GM19395 (cell line): ENCODE measurements at regions not wholly inside any gene's neighbourhood (a gene's known extent, or its start where the extent isn't known, plus 50 kb on each side); places are given as distances from the start of the nearest gene placed in this dataset.
"Not testable (repeated sequence)": the region's sequence is repeated elsewhere in the genome, so short reads cannot be mapped to it uniquely, and the experiment has no call there.

ENCODE experiments used
- ATAC-seq: cut with Tn5 transposase; IDR thresholded peaks from one replicate; pipeline ENCODE4 v1.9.1; 2021; ENCODE audit warnings: mild to moderate bottlenecking, moderate library complexity; ENCODE audit not compliant: unreplicated experiment

DNA sequence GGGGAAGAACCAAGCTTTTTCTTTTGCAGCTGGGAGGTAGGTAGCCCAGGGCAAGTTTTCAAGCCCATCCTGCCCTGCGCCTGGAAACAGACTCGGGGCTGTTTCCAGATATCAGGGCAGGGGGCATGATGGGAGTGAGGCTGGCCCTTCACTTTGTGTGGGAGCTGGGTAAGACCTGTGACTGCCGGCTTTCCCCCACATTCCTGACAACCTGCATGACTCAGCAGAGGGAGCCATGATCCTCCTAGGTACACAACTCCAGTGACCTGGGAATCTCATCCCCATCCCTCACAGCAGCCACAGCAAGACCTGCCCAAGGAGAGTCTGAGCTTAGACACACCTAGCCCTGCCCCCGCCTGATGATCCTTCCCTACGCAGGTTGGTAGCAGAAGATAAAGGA, 280.8 kb downstream of the SOX4 start:
- no peak for ATAC-seq

DNA sequence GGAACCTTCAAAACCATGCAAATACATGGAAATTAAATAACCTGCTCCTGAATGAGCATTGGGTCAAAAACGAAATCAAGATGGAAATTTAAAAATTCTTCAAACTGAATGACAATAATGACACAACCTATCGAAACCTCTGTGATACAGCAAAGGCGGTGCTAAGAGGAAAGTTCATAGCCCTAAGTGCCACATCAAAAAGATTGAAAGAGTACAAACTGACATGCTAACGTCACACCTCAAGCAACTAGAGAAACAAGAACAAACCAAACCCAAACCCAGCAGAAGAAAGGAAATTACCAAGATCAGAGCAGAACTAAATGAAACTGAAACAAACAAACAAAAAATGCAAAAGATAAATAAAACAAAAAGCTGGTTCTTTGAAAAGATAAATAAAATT, 283.5 kb downstream of the SOX4 start:
- ATAC-seq = not testable (repeated sequence)

DNA sequence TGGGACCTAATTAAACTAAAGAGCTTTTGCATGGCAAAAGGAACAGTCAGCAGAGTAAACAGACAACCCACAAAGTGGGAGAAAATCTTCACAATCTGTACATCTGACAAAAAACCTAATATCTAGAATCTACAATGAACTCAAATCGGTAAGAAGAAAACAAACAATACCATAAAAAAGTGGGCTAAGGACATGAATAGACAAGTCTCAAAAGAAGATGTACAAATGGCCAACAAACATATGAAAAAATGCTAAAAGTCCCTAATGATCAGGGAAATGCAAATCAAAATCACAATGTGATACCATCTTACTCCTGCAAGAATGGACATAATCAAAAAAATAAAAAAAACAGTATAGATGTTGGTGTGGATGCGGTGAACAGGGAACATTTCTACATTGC, 286.7 kb downstream of the SOX4 start:
- not testable (repeated sequence) for ATAC-seq

DNA sequence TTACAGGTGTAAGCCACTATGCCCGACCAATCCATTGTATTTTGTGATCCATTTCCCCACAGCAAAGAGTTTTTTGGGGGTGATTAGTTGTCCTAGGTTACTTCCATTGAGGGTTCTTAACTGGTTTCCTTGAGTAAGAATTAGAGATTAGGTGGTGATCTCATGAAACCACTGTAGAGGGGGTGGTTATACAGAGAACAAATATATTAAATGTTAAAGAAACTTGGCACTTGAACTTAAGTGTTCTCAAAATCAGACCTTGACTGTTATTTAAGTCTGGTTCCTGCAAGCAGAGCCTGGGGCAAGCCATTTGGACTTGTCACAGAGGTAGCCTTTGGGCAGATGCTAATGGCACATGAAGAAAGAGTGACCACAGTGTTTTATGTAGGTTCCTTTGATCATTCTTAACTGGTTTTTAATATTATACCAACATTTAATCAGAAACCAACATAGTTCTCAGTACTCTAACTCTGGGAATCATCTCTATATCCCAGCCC, 288.5 kb downstream of the SOX4 start:
- no peak for ATAC-seq

DNA sequence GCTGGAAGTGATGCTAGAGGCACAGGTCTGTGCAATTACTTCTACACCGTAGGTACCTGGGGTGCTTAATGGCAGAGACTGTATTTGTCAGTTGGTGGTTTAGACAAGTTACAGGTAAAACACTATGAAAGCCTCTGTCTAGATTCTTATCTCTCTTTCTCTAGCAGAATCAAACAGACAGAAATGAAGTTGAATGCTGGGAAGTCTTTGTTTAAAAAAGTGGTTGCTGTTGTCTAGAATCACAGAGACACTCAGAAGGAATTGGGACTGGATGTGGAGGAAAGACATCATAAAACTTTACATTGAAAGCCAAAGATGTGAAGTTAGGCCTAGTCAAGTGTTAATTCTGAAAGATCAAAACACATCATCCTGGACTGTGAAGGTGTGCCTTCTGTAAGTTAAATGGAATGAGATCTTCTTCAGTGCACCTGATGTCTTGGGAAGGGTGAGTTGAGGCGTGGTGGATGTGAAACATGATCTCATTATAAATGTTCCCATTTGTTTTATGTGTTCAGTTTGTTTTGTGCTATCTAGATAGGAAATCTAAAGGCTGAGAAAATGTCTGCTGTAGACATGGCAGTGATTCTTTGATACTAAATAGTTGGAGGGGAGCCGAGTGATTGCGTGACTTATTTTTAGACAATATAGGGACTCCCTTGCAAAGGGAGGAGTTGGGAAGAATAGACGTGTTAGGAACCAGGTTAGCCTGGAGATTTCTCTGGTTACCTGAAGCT, 290.2 kb downstream of the SOX4 start:
- ATAC-seq = no peak

DNA sequence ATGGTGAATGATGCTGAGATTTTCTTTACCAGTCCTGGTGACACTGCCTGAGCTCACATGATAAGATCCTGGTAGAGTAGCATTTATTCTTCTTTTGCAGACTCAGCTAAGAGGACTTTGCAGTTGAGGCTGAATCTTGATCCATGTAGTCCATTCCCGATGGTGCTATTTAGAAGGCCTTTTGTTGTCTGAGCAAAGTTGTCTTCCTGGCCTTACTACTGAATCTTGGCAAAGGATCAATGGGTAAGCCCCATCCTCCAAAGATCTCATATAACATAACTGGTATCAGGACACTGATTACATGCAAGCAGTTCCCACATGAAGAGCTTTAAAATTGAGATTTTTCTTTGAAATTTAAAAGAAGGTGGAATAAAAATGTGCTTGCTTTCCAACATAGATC, 291.6 kb downstream of the SOX4 start:
- ATAC-seq = no peak

DNA sequence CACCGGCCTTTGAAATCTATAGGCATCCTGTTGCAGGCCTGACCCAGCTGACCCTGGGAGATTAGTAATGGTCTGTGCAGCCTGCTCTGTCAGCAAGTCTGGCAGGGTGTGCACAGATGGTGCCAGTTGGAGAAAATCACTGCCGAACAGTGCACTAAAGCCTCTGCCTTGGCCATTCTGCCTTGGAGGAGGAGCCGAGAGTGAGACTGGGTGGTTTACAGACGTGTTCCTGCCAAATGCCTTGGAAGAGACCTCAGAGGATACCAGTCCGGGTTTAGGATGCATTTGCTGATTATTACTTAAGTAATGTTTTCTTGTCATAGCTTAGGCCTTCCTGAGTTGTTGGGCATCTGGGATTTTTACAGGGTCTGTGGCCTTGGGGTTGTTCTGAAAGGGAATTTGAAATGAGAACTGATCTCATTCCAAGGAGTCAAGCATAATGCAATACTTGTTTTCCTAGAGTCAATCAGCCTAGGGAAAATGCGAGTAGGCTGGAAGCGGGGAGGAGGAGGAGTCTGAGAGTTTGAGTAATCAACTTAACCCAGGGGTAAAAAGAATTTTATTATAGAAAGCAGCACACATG, 292.1 kb downstream of the SOX4 start:
- ATAC-seq = no peak

DNA sequence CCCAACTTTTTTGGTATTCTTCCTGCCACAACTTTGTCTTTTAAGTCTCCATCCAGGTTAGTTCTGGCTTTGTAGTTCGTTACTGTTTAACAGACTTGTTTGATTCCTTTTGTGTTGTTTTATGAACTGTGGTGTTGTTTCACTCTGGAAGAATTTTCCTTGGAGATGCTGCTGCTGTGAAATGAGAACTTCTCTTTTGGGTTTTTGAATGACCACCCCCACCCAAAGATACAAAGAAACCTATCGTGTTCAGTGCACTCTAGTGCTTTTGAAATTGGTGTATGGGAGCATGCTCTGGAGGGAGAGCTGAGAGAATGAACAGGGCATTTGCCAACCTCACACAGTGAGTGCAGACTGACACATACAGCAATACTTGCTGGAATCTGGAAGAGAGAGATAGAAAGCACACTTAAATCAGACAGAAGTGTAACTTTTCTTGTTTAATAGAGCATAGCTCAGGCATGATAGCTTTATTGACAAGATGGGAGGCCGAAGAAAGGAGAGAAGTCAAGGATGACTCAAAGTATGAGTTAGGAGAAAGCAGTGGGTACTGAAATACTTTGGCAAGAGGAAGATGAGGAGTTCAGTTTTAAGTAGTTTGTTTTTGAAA, 293.1 kb downstream of the SOX4 start:
- no peak for ATAC-seq

DNA sequence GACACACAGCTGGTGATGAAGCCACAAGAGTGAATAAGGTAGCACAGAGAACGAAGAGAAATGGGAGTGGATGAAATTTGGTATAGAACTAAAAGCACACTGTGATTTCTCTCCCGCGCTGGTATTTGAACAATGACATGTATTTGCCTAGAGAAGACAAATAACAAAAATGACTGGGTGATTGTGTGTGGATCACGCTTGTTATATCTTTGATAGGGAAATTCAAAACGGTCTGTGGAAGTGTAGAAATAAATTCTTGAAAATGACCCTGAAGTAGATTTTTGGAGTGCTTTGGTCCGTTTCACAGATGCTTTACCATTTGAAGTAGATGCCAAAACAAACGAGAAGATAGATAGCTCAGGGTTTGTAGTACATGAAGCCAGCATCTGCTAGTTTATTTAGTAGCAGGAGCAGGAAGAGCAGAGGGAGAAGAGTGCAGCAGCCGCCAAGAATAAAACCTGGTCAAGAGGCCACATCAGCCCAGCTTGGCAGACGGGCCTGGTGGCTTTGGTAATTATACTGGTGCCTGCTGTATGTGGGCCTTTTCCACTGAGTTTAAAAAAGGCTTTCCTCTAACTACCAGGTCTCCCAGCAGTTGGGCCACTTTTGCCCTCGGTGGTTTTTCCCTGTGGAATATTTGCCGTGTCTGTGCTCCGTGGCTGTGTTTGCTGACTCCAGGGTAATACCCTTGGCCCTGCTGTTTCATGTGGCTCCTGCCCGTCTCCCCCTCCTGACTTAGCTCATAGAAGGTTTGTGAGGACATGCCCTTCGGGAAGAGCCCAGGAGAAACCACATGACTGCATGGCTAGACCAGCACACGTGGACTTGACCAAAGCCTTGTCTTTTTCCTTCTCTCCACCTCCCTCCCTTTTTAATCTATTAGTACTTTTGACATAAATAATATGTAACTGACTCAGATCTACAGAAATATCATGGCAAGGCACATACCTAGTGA, 294.0 kb downstream of the SOX4 start:
- no peak for ATAC-seq

DNA sequence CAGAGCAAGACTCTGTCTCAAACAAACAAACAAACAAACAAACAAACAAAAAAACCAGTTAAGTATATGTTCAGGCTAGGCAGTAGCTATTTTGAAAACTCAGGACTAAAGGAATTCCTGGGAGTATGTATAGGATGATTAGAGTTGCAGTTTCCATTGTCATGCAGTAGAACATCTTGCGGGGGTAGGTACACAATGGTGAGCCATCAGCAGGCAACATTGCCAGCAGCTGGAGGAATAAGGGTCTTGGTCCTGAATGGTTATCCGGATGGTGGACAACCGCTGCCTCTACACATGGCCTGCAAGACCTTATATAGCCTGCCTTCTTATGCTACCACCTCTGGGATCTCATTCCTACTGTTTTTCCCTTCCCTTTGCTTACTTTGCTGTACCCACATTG, 297.5 kb downstream of the SOX4 start:
- no peak for ATAC-seq

DNA sequence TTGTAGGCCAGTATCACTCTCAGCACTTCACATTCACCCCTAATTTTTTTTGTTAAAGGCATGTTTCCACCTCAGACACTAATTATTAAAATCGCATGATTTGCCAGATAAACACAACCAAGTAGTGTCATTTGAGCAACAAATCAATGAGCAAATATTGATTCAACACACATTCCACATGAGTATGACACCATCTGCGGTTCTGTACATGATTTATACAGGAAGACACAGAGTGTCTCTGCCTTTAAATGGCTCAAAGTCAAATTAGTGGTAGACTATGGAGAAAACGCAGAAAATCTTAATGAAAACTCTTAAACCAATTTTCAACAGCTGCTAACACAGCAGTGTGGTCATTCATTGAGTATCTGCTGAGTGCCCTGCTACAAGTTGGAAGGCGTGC, 300.2 kb downstream of the SOX4 start:
- ATAC-seq = no peak

DNA sequence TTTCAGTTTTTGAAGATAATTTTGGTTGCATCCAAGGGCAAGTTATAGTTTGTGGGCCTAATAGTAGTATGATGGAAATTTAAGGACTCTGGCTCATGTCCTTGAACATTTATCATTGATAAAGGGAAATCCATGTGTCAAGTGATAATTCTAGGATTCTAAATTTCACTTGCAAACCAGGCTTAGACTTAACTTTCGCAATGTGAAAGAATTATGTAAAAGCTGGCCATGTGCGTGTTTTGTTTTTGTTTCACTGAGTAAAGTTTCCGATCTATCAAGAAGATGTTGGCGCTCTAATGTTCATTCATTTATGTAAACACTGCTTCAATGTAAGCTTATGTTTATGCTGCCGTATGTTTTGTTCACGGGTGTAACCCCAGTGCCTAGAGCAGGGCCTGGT, 302.0 kb downstream of the SOX4 start:
- ATAC-seq = no peak

DNA sequence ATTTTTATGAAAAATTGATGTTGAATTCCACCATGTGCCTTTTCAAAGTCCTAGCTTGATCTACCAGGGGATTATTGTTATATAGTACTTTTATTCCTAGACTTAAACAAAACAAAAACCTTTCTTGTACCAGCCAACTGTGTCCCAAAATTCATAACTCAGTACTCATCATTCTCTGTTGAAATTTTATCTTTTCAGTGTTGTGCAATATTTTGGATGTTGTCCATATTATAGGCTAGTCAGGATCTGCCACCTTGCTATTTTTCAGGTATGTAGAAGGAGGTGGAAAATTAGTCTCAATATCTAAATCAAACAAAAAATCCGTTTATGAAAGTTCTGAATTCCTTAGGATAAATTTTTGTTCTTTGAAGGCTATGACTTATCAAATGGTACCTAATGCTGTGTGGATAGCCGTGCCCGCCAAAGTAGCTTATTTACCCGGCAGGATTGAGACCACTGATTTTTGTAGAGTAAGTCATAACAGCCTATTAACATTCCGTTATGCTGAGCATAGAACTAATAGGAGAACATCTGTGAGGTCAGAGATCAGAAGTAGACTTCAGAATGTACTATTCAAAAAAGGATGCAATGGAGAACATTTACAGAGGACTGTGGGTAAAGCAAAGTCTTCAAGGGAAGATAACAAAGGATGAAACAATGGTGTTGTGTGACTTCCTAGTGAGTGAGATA, 304.7 kb downstream of the SOX4 start:
- ATAC-seq = no peak

DNA sequence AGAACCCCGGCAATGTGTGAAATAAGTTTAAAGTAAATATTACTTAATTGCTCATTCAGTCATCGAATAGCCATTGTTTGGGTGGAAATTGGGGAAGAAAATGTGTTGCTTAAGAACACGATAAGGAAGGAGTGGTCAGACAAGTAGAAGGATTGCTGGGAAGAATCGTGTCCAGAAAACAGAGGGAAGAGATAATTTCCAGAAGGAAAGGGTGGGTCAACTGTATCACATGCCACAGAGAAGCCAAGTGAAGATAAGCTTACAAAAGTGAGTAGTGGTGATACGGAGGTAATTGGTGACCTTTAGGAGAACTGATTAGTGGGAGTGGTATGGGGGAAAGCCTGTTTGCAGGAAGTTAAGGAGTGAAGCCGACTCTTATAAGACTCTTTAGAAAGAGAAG, 306.2 kb downstream of the SOX4 start:
- ATAC-seq = no peak

DNA sequence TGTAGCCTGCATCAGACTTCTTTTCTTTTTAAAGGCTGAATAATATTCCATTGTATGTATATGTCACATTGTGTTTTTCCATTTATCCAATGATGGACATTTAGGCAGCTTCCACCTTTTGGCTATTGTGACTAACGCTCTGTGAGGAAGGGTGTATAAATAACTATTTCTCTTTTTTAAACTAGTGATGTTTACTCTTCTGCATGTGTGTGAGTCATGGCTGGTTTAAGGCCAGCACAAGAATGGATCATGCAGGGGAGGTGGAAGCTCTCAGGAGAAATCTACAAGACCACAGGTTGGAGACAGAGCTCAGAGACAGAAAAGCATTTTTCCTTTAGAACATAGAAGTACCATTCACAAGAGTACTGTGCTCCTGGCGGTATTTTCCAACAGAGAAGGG, 307.2 kb downstream of the SOX4 start:
- no peak for ATAC-seq

DNA sequence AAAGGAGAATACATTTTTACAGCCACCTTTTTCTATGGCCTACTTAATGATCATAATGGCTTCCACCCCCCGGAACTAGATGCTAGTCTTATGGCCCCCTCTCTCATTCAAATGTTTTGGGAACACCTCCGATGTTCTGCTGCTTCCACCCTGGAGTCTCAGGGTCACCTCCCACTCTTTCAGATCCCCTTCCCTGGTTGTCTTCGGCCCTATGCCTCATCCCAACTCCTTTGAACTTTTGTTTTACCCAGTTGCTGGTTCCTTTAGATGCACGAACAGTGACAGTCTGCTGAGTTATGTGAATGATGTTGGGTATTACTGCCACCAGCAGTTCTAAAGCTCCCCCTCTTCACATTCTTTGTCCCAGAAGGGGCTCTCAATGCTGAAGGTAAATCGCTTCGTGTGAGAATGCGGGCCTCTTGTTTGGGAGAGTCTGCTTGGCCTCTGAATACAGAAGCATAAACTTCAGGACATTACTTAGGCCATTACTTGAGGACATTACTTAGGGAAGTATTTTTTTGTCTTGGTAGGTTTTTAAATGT, 309.1 kb downstream of the SOX4 start:
- no peak for ATAC-seq

DNA sequence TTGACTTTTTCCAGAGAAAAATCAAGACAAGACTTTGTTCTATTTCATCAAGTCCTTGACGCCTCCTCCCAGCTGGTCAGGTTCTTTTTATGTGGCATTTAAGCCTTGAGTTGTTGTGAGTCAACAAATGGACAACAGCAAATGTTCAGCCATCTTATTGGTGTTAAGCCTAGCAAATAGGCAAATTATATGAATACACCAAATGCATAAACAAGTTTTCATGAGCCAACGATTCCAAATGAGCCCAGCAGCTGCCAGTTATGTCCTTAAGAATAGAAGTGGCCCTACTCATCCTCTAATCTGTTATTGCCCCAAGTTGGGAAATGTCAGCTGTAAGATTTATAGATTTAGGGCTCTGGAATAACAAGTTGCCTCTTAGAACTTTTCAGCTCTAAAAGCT, 312.0 kb downstream of the SOX4 start:
- no peak for ATAC-seq

DNA sequence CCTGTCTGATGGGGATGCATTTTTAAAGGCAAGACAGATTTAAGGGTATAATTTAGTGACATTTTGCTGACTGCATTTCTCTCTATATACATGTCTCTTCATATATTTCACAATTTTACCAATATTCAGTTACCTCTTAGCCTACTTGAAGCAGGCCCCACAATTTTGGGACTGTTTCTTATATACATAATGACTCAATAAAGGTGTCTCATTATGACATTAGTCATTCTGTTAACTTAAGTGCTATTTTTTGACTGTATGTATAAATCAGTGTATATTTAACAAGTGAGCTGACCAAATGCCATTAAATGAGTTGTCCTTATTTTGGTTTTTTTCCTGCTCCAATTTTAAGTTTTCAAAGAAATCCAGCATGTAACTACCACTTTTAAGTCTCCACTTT, 313.3 kb downstream of the SOX4 start:
- no peak for ATAC-seq

DNA sequence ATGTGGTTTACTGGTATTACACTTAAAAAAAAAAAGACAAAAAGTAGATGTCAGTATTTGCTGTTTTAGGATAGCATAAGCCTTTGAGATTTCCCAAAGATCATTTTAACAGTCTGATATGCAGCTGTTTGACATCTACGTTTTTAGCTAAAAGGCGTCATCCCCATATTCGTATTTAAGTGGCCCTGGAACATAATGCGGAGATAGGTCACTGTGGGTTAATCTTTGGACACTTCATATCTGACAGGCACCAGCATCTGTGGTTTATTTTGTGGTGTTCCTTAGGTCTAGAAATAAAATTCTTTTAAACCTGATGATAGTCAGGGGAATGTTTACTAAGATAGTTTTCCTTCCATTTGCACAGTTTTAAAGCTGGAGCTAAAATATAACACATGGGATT, 313.7 kb downstream of the SOX4 start:
- no peak for ATAC-seq

DNA sequence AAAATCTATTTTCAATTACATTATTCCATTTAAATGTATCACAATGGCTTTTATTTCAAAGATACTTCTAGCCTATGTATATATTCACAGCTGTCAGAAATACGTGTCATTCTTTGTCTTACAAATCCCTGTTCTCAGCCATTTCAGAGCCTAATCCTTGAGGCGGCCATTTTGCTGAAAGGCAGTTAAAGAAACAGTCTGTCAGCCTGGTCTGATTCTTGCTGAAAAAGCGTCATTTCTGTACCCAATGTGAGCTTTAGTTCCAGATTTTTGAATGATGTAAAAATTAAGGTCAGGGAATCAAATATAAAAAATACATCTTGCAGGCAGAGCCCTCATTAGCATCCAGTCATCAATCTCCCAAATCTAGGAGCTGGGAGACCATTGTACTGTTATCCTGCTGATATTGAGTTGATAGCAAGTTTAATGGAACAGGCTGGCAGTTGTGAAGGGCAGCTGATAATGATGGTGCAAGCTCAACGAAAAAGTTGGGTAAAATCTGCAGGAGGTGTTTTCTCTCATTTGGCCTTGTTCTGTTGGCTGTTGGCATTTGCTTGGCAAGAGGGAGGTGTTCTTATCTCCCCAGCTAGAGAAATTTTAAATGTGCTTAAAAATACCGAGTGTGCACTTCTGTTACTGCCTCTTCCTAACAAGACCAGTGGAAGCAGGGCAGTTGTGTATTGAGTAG, 314.8 kb downstream of the SOX4 start:
- ATAC-seq = no peak
